ENCODE measurements at regions not wholly inside any gene's neighbourhood (a gene's known extent, or its start where the extent isn't known, plus 50 kb on each side); places are given as distances from the start of the nearest gene placed in this dataset.

DNA sequence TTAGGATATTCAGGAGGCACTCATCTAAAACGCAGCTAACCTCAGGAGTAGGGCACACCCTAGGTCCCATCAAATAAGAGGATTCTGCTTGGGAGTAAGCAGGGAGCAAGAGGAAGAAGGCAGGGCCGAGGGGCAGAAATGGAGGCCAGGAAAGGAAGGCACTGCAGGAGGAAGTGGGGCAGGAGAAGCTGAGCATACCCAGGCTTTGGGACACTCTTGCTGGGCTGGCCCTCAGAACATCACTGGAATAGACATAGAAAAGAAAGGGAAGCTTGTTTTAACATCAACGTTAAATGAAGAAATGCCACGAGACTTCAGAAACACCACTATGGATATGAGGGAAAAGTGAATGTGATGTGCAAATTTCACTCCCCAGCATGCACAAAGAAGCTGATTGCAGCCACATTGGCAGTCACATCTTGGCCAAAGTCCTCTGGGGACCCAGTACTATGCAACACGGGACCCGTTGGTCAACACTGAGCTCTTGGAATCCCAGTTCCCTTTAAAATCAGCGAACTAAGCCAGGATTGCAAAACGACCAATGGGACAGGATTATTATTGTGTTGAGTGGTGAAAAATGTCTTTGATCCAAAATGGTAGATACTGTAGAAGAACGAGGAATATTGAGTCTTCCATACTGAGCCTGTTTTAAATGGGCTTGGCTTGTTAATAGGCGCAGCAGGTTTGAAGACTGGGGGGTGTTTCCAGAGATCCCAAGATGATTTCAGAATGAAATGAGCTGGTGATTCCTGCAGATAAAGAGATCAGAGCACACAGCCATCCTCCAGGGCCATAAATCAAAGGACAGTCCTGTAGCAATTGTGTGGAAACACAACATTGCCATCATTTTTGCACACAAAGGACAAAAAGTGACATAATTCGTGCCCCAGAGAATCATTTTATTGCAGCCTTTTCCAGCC is 152.4 kb downstream of the TOMM20 start:
- H3K4me3 ChIP-seq (ENCODE audit: low read depth, poor library complexity, severe bottlenecking), result no peak overlapping the region
- WGBS, 2 donors, result 84 to 90% methylated on average over 11 of the region's 11 CpGs
- intact Hi-C loops (cut with DNase I; ENCODE audit: low total_unique reads), result no loop called here
- peak; percentile 55 to 88 for DNase-seq (ENCODE audit: low spot score in 2 of 2)
- TF ChIP-seq POLR2A (IDR thresholded peaks at IDR 0.05), result no peak
- TF ChIP-seq, protein P1, sequence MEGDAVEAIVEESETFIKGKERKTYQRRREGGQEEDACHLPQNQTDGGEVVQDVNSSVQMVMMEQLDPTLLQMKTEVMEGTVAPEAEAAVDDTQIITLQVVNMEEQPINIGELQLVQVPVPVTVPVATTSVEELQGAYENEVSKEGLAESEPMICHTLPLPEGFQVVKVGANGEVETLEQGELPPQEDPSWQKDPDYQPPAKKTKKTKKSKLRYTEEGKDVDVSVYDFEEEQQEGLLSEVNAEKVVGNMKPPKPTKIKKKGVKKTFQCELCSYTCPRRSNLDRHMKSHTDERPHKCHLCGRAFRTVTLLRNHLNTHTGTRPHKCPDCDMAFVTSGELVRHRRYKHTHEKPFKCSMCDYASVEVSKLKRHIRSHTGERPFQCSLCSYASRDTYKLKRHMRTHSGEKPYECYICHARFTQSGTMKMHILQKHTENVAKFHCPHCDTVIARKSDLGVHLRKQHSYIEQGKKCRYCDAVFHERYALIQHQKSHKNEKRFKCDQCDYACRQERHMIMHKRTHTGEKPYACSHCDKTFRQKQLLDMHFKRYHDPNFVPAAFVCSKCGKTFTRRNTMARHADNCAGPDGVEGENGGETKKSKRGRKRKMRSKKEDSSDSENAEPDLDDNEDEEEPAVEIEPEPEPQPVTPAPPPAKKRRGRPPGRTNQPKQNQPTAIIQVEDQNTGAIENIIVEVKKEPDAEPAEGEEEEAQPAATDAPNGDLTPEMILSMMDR (IDR thresholded peaks at IDR 0.05), result no peak

GRCh38 chr1:234975122-234975940 is 153.3 kb downstream of the TOMM20 start:
- TF ChIP-seq, protein P1 (IDR thresholded peaks at IDR 0.05), result peak in 1 of 3 donors; percentile 76
- TF ChIP-seq POLR2A (IDR thresholded peaks at IDR 0.05), result no peak
- intact Hi-C loops (cut with DNase I; ENCODE audit: low total_unique reads), result no loop called here
- 73 to 76% methylated on average over 11 of the region's 11 CpGs for WGBS, 2 donors
- DNase-seq (ENCODE audit: low spot score in 2 of 2), result peak in 1 of 2 donors; percentile 74
- H3K4me3 ChIP-seq (ENCODE audit: low read depth, poor library complexity, severe bottlenecking), result no peak overlapping the region

DNA sequence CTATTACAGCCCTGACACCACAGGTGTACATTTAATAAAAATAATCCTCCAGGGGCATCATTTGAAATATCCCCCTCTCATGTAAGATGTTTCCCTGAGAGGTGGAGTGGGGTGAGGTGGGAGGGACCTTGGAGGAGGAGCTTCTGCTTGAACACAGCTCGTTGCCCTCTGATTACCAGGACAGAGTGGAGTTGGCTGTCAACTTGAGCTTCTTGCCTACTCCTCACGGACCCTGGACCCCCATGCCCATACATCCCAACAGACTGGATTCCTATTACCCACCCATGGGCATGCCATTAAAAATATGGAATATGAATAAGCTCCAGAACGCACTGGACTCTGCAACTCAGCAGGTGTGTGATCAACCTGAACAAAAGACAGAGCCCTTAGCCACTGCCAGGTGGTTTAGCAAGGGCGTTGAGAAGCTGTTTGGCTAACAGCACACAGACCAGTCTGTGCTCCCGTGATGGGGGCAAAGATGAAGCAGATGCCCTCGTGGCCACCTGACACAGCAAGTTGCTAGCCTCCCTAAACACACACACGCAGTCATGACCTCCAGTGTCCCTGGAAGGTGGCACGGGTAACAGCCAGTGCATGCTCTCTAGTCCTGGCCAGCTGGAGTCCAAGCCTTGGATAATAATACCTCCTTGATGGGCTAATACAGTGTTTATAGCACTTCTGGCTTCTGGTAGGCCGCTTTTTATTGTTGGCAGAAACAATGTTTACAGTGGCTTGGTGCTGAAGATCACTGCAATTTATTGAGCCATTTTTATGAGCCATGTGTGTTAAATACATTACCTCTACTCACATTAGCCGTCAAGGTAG is 155.0 kb downstream of the TOMM20 start:
- 79 to 85% methylated on average over 10 of the region's 10 CpGs for WGBS, 2 donors
- H3K4me3 ChIP-seq (ENCODE audit: low read depth, poor library complexity, severe bottlenecking), result no peak overlapping the region
- intact Hi-C loops (cut with DNase I; ENCODE audit: low total_unique reads), result no loop called here
- TF ChIP-seq, protein P1 (IDR thresholded peaks at IDR 0.05), result no peak
- TF ChIP-seq POLR2A (IDR thresholded peaks at IDR 0.05), result no peak
- peak in 1 of 2 donors; percentile 81 for DNase-seq (ENCODE audit: low spot score in 2 of 2)

GRCh38 chr1:234972411-234973191 is 156.0 kb downstream of the TOMM20 start:
- peak in 1 of 2 donors; percentile 78 for DNase-seq (ENCODE audit: low spot score in 2 of 2)

More at GRCh38 chr1:234972411-234973191, 156.0 kb downstream of the TOMM20 start:
- intact Hi-C loops (cut with DNase I; ENCODE audit: low total_unique reads), result no loop called here
- 82% methylated on average over 19 of the region's 19 CpGs for WGBS, 2 donors
- H3K4me3 ChIP-seq (ENCODE audit: low read depth, poor library complexity, severe bottlenecking), result no peak overlapping the region
- TF ChIP-seq, protein P1 (IDR thresholded peaks at IDR 0.05), result no peak
- no peak for TF ChIP-seq POLR2A (IDR thresholded peaks at IDR 0.05)
